HEK293T (cell line): ENCODE measurements at regions not wholly inside any gene's neighbourhood (a gene's known extent, or its start where the extent isn't known, plus 50 kb on each side); places are given as distances from the start of the nearest gene placed in this dataset.

Source experiments
- CTCF ChIA-PET: fragments of 350-600 bp; formaldehyde crosslinking; extraction: SDS; loops from one replicate; lab custom pipeline; 2021; ENCODE audit warnings: antibody characterized with exemption, inconsistent platforms; lab: Yijun Ruan, JAX
- POLR2A ChIA-PET: fragments of 350-600 bp; formaldehyde crosslinking; extraction: SDS; loops from one replicate; lab custom pipeline; 2020; ENCODE audit warnings: antibody characterized with exemption, inconsistent platforms; lab: Yijun Ruan, JAX
- DNase-seq: peaks from one replicate; pipeline ENCODE4 v3.0.0; 2012; ENCODE audit warnings: mixed read lengths; ENCODE audit errors: extremely low spot score
- ARNT ChIP-seq: fragments of 450-650 bp; IDR thresholded peaks from 2 replicates; pipeline ENCODE4 v1.6.1; 2017; ENCODE audit warnings: mild to moderate bottlenecking
- BHLHE40 ChIP-seq: fragments of 450-650 bp; IDR thresholded peaks from 2 replicates; pipeline ENCODE4 v1.6.1; 2016; ENCODE audit warnings: mild to moderate bottlenecking, moderate library complexity, borderline replicate concordance
- CTBP1 ChIP-seq: fragments of 450-650 bp; IDR thresholded peaks from 2 replicates; pipeline ENCODE4 v1.6.1; 2016; ENCODE audit warnings: borderline replicate concordance
- ELF4 ChIP-seq: fragments of 450-650 bp; IDR thresholded peaks from 2 replicates; pipeline ENCODE4 v1.6.1; 2017; ENCODE audit warnings: antibody characterized with exemption
- FOXA1 ChIP-seq: fragments of 450-650 bp; IDR thresholded peaks from 2 replicates; pipeline ENCODE4 v1.6.1; 2016; ENCODE audit warnings: mild to moderate bottlenecking
- FOXK2 ChIP-seq: fragments of 450-650 bp; IDR thresholded peaks from 2 replicates; pipeline ENCODE4 v1.6.1; 2016; ENCODE audit warnings: mild to moderate bottlenecking
- FOXM1 ChIP-seq: fragments of 450-650 bp; IDR thresholded peaks from 2 replicates; pipeline ENCODE4 v1.6.1; 2017; ENCODE audit warnings: mild to moderate bottlenecking, borderline replicate concordance
- HDGF ChIP-seq: fragments of 450-650 bp; IDR thresholded peaks from 2 replicates; pipeline ENCODE4 v1.6.1; 2017; ENCODE audit warnings: antibody characterized with exemption, borderline replicate concordance
- L3MBTL2 ChIP-seq: fragments of 450-650 bp; conservative IDR thresholded peaks from 2 replicates; pipeline ENCODE4 v1.6.1; 2016; ENCODE audit warnings: mild to moderate bottlenecking
- LEF1 ChIP-seq: fragments of 450-650 bp; IDR thresholded peaks from 2 replicates; pipeline ENCODE4 v1.6.1; 2017; ENCODE audit warnings: mild to moderate bottlenecking, borderline replicate concordance
- NFRKB ChIP-seq: fragments of 450-650 bp; IDR thresholded peaks from 2 replicates; pipeline ENCODE4 v1.6.1; 2016; ENCODE audit warnings: mild to moderate bottlenecking, moderate library complexity
- SP1 ChIP-seq: fragments of 450-650 bp; IDR thresholded peaks from 2 replicates; pipeline ENCODE4 v1.6.1; 2017
- SUZ12 ChIP-seq: fragments of 450-650 bp; IDR thresholded peaks from 2 replicates; pipeline ENCODE4 v1.6.1; 2016; ENCODE audit warnings: mild to moderate bottlenecking
- TARDBP ChIP-seq: fragments of 450-650 bp; IDR thresholded peaks from 2 replicates; pipeline ENCODE4 v1.6.1; 2016
- ZNF384 ChIP-seq: fragments of 450-650 bp; IDR thresholded peaks from 2 replicates; pipeline ENCODE4 v1.6.1; 2016
- TF ChIP-seq, protein P1 (sequence below): fragments of 450-650 bp; IDR thresholded peaks from 2 replicates; pipeline ENCODE4 v1.6.1; 2016

- CTCF ChIA-PET = no interaction called here
- no peak for TF ChIP-seq FOXK2
- TF ChIP-seq FOXM1 = no peak
- no peak for TF ChIP-seq ARNT
- no peak for TF ChIP-seq CTBP1
- no peak for TF ChIP-seq HDGF
- no peak for TF ChIP-seq ELF4
- no peak for TF ChIP-seq NFRKB
- TF ChIP-seq, protein P1, sequence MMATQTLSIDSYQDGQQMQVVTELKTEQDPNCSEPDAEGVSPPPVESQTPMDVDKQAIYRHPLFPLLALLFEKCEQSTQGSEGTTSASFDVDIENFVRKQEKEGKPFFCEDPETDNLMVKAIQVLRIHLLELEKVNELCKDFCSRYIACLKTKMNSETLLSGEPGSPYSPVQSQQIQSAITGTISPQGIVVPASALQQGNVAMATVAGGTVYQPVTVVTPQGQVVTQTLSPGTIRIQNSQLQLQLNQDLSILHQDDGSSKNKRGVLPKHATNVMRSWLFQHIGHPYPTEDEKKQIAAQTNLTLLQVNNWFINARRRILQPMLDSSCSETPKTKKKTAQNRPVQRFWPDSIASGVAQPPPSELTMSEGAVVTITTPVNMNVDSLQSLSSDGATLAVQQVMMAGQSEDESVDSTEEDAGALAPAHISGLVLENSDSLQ = no peak
- TF ChIP-seq SUZ12 = no peak
- TF ChIP-seq ZNF384 = no peak
- no peak for TF ChIP-seq TARDBP
- no peak for TF ChIP-seq LEF1
- TF ChIP-seq L3MBTL2 = no peak
- no peak for TF ChIP-seq FOXA1
- TF ChIP-seq BHLHE40 = no peak
- no peak for TF ChIP-seq SP1
- POLR2A ChIA-PET = interaction anchor here (0.5 to 1.1 kb wide), 4 partner anchors 104 to 234 kb away, joined by 3 read pairs; partner anchors contain the start of gene SESN3
- DNase-seq = no peak
Measured at GRCh38 chr11:95335989-95336388, 105.0 kb upstream of the SESN3 start.

- ChIA-PET POLR2A (no interaction called here), CTCF (no interaction called here)
- DNase-seq = no peak
- TF ChIP-seq FOXM1 (no peak), HDGF (no peak), NFRKB (no peak), SP1 (no peak)
Measured at GRCh38 chr11:95331161-95331560, 100.2 kb upstream of the SESN3 start.

- DNase-seq = no peak
- CTCF ChIA-PET = no interaction called here
- TF ChIP-seq ELF4 = no peak
- no peak for TF ChIP-seq ARNT
- no peak for TF ChIP-seq SP1
- no peak for TF ChIP-seq NFRKB
- no peak for TF ChIP-seq BHLHE40
- no peak for TF ChIP-seq TARDBP
- no peak for TF ChIP-seq FOXA1
- TF ChIP-seq FOXM1 = no peak
- no peak for TF ChIP-seq ZNF384
- TF ChIP-seq HDGF = no peak
- no peak for TF ChIP-seq SUZ12
- no peak for TF ChIP-seq LEF1
- no peak for TF ChIP-seq L3MBTL2
- TF ChIP-seq CTBP1 = no peak
- no peak for TF ChIP-seq FOXK2
- TF ChIP-seq, protein P1 = no peak
- POLR2A ChIA-PET = no interaction called here
Measured at GRCh38 chr11:95330302-95330701, 99.3 kb upstream of the SESN3 start.

DNA sequence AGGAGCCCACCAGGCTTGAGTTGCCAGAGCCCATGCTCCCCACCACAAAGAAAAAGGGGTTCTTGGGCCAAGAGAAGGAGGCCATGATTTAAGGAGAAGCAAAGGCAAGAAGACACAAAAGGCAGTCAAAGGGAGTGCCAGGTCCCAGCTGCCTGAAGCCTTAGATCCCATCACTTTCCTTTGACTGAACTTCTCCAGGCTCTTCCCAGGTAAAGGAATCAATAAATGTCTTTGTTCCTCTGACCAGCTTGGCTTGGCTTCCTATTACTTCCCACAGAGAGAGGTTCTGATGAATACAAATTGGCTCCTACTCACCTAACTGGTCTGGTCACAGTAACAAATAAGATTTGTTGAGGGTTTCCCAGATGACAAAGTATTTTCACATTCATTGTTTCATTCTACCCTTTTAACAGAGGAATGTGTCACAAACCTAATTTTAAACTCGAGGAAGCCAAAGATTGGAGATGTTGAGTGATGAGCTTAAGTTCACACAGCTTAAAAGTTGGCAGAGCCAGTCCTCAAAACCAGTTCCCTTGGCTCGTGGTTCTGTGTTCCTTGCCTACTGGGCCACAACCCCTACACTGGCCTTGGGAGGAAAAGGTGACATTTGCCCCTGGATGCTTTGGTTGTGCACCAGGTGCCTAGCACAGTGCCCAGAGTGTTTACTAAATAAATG is 96.4 kb upstream of the SESN3 start:
- ChIA-PET CTCF (no interaction called here), POLR2A (no interaction called here)
- DNase-seq = no peak
- TF ChIP-seq TARDBP = no peak
- no peak for TF ChIP-seq SUZ12

GRCh38 chr11:95325777-95326258 is 94.8 kb upstream of the SESN3 start:
- CTCF ChIA-PET = no interaction called here
- POLR2A ChIA-PET = no interaction called here
- no peak for DNase-seq
- TF ChIP-seq LEF1 (no peak), FOXK2 (no peak), ARNT (no peak), HDGF (no peak), FOXM1 (no peak), CTBP1 (no peak), BHLHE40 (no peak), ELF4 (no peak), NFRKB (no peak), SUZ12 (no peak), TARDBP (no peak), FOXA1 (no peak), L3MBTL2 (no peak), ZNF384 (no peak), SP1 (no peak)
- TF ChIP-seq, protein P1 = no peak

- POLR2A ChIA-PET = no interaction called here
- no peak for TF ChIP-seq FOXK2
- TF ChIP-seq ELF4 = no peak
- TF ChIP-seq FOXA1 = no peak
- TF ChIP-seq L3MBTL2 = no peak
- TF ChIP-seq FOXM1 = no peak
- CTCF ChIA-PET = interaction anchor here (0.6 kb wide), 1 partner anchor 150 kb away, joined by 3 read pairs; no protein-coding TSS in a partner anchor
- no peak for DNase-seq
Measured at GRCh38 chr11:95324826-95325225, 93.8 kb upstream of the SESN3 start.
